Suprapubic skin (tissue), 3 donors: ENCODE measurements at regions not wholly inside any gene's neighbourhood (a gene's known extent, or its start where the extent isn't known, plus 50 kb on each side); places are given as distances from the start of the nearest gene placed in this dataset.

Experiments used
- CTCF ChIP-seq, 2 donors: fragments of 200-600 bp in 1 of 2; fragments of 450-650 bp in 1 of 2; sonication (generic) in 1 of 2; IDR thresholded peaks; one replicate each; pipeline ENCODE4 v1.5.1; 2016 to 2019; ENCODE audit warnings: antibody characterized with exemption in 2 of 2, mild to moderate bottlenecking in 1 of 2, moderate library complexity in 1 of 2
- POLR2AphosphoS5 ChIP-seq, 3 donors: sonication (generic); formaldehyde crosslinking; IDR thresholded peaks; one replicate each; pipeline ENCODE4 v1.6.1; 2017; ENCODE audit warnings: antibody characterized with exemption in 3 of 3

GRCh38 chr3:132187746-132188145, 129.5 kb upstream of the ACP3 start:
- no peak for TF ChIP-seq POLR2AphosphoS5 (IDR thresholded peaks at IDR 0.05)
- TF ChIP-seq CTCF (IDR thresholded peaks at IDR 0.05): no peak
